Caco-2 (cell line): ENCODE measurements at regions not wholly inside any gene's neighbourhood (a gene's known extent, or its start where the extent isn't known, plus 50 kb on each side); places are given as distances from the start of the nearest gene placed in this dataset.

ENCODE experiments used
- BruUV-seq: library from RNA; stranded (reverse); fragments of 400-500 nt; replicated peaks from 2 replicates; lab custom pipeline; 2021; lab: Mats Ljungman, UMichigan
- CTCF ChIA-PET: fragments of 300-600 bp; sonication (Branson Sonifier 250); formaldehyde crosslinking; loops from one replicate; lab custom pipeline; 2022; ENCODE audit warnings: antibody characterized with exemption; lab: Charles Lee
- POLR2A ChIA-PET: fragments of 300-600 bp; sonication (Branson Sonifier 250); formaldehyde crosslinking; loops from one replicate; lab custom pipeline; 2022; ENCODE audit warnings: antibody characterized with exemption; lab: Charles Lee
- DNase-seq, 2 experiments: peaks; one replicate each; pipeline versions ENCODE4 v3.0.0 to v3.0.0-alpha.2; 2020 to 2022
- H3K27me3 ChIP-seq: replicated peaks from 2 replicates; pipeline ENCODE4 v1.6.0; 2011; ENCODE audit warnings: low read length; ENCODE audit not compliant: control insufficient read depth, insufficient read depth
- H3K36me3 ChIP-seq: 2 replicates; pipeline ENCODE4 v1.5.1; 2011; ENCODE audit warnings: low read length; ENCODE audit not compliant: control insufficient read depth, insufficient read depth
- H3K4me1 ChIP-seq: fragments of 250-450 bp; sonication (Bioruptor Pico); 2 replicates; pipeline ENCODE4 v1.5.1; 2020; ENCODE audit warnings: mild to moderate bottlenecking
- H3K4me3 ChIP-seq: 2 replicates; pipeline ENCODE4 v1.5.1; 2011; ENCODE audit warnings: low read depth, mild to moderate bottlenecking, control low read depth, low read length
- H3K9me3 ChIP-seq: fragments of 250-450 bp; sonication (Bioruptor Pico); 2 replicates; pipeline ENCODE4 v1.5.1; 2020; ENCODE audit warnings: mild to moderate bottlenecking, moderate library complexity
- H3K27ac Mint-ChIP-seq: one replicate; pipeline ENCODE4 v1.8.0; 2022; ENCODE audit warnings: mixed read lengths; ENCODE audit not compliant: unreplicated experiment
- H3K27me3 Mint-ChIP-seq: one replicate; pipeline ENCODE4 v1.8.0; 2022; ENCODE audit warnings: mixed read lengths; ENCODE audit not compliant: insufficient read depth, unreplicated experiment
- H3K36me3 Mint-ChIP-seq: one replicate; pipeline ENCODE4 v1.8.0; 2022; ENCODE audit warnings: mild to moderate bottlenecking, mixed read lengths; ENCODE audit not compliant: insufficient read depth, unreplicated experiment
- H3K4me1 Mint-ChIP-seq: one replicate; pipeline ENCODE4 v1.8.0; 2022; ENCODE audit warnings: low read depth, mixed read lengths; ENCODE audit not compliant: unreplicated experiment
- H3K4me3 Mint-ChIP-seq: one replicate; pipeline ENCODE4 v1.8.0; 2022; ENCODE audit warnings: mild to moderate bottlenecking, moderate library complexity, mixed read lengths; ENCODE audit not compliant: unreplicated experiment
- H3K9me3 Mint-ChIP-seq: one replicate; pipeline ENCODE4 v1.8.0; 2022; ENCODE audit warnings: mixed read lengths; ENCODE audit not compliant: unreplicated experiment
- intact Hi-C: fragments of 100-400 bp; cut with micrococcal nuclease; formaldehyde crosslinking; loops from one replicate; pipeline ENCODE4 v1.10.0; 2022; ENCODE audit not compliant: unreplicated experiment
- TF ChIP-seq, protein P1 (sequence below), 2 experiments: fragments of 200-600 bp in 1 of 2; IDR thresholded peaks; 1 replicate in 1 of 2; 2 replicates in 1 of 2; pipeline versions ENCODE4 v1.5.1 to v1.8.0; 2011 to 2022; ENCODE audit warnings: antibody characterized with exemption in 1 of 2, control low read depth in 1 of 2, inconsistent platforms in 1 of 2, low read depth in 1 of 2, low read length in 1 of 2, mild to moderate bottlenecking in 1 of 2, moderate library complexity in 1 of 2; ENCODE audit not compliant: insufficient read depth in 1 of 2, severe bottlenecking in 1 of 2, unreplicated experiment in 1 of 2

- Histone ChIP-seq H3K9me3 (no peaks in the 10 kb centered on the region), H3K36me3 (no peaks in the 10 kb centered on the region), H3K4me3 (no peak overlapping the region), H3K27me3 (no peaks in the 10 kb centered on the region), H3K4me1 (no peaks in the 10 kb centered on the region)
- peak overlapping the region; percentile 9 for H3K4me3 Mint-ChIP-seq
- peaks cover 6% of the 10 kb centered on the region for H3K4me1 Mint-ChIP-seq
- intact Hi-C loops: loop anchor here (5.0 kb wide), 1 partner anchor 257 kb away; no protein-coding TSS in a partner anchor
- ChIA-PET CTCF (no interaction called here), POLR2A (no interaction called here)
- no peaks in the 10 kb centered on the region for H3K36me3 Mint-ChIP-seq
- H3K27me3 Mint-ChIP-seq: no peaks in the 10 kb centered on the region
- H3K27ac Mint-ChIP-seq: peak overlapping the region; percentile 56
- TF ChIP-seq, protein P1, sequence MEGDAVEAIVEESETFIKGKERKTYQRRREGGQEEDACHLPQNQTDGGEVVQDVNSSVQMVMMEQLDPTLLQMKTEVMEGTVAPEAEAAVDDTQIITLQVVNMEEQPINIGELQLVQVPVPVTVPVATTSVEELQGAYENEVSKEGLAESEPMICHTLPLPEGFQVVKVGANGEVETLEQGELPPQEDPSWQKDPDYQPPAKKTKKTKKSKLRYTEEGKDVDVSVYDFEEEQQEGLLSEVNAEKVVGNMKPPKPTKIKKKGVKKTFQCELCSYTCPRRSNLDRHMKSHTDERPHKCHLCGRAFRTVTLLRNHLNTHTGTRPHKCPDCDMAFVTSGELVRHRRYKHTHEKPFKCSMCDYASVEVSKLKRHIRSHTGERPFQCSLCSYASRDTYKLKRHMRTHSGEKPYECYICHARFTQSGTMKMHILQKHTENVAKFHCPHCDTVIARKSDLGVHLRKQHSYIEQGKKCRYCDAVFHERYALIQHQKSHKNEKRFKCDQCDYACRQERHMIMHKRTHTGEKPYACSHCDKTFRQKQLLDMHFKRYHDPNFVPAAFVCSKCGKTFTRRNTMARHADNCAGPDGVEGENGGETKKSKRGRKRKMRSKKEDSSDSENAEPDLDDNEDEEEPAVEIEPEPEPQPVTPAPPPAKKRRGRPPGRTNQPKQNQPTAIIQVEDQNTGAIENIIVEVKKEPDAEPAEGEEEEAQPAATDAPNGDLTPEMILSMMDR (IDR thresholded peaks at IDR 0.05; ENCODE audit: insufficient read depth in 1 of 2, low read depth in 1 of 2, low read length in 1 of 2, severe bottlenecking in 1 of 2, unreplicated experiment in 1 of 2): no peak
- H3K9me3 Mint-ChIP-seq: no peaks in the 10 kb centered on the region
- DNase-seq: peak; percentile 25 to 43
- no TSS peak for BruUV-seq
These were observed 200.5 kb downstream of the ACKR3 start for GRCh38 chr2:236769981-236770671.

GRCh38 chr2:236772220-236772837 lies 202.7 kb downstream of the ACKR3 start:
- H3K27ac Mint-ChIP-seq: no peak overlapping the region

GRCh38 chr2:236773206-236773605 lies 203.6 kb downstream of the ACKR3 start:
- Histone ChIP-seq H3K4me1 (no peaks in the 10 kb centered on the region), H3K9me3 (no peaks in the 10 kb centered on the region), H3K27me3 (no peaks in the 10 kb centered on the region), H3K4me3 (no peak overlapping the region), H3K36me3 (no peaks in the 10 kb centered on the region)
- BruUV-seq: no TSS peak
- Mint-ChIP-seq H3K4me3 (no peak overlapping the region), H3K36me3 (no peaks in the 10 kb centered on the region), H3K27me3 (no peaks in the 10 kb centered on the region), H3K27ac (no peak overlapping the region), H3K9me3 (no peaks in the 10 kb centered on the region), H3K4me1 (no peaks in the 10 kb centered on the region)
- DNase-seq: no peak
- CTCF ChIA-PET: no interaction called here
- intact Hi-C loops: no loop called here
- POLR2A ChIA-PET: interaction anchor here (0.7 kb wide), 1 partner anchor 18 kb away, joined by 9 read pairs; no protein-coding TSS in a partner anchor
- TF ChIP-seq, protein P1 (IDR thresholded peaks at IDR 0.05; ENCODE audit: insufficient read depth in 1 of 2, low read depth in 1 of 2, low read length in 1 of 2, severe bottlenecking in 1 of 2, unreplicated experiment in 1 of 2): no peak

More at GRCh38 chr2:236772220-236772837, 202.7 kb downstream of the ACKR3 start:
- no TSS peak for BruUV-seq
- Mint-ChIP-seq H3K4me3 (no peak overlapping the region), H3K9me3 (no peaks in the 10 kb centered on the region), H3K36me3 (no peaks in the 10 kb centered on the region), H3K4me1 (no peaks in the 10 kb centered on the region), H3K27me3 (no peaks in the 10 kb centered on the region)
- no peak for DNase-seq
- Histone ChIP-seq H3K4me3 (no peak overlapping the region), H3K4me1 (no peaks in the 10 kb centered on the region), H3K27me3 (no peaks in the 10 kb centered on the region), H3K36me3 (no peaks in the 10 kb centered on the region), H3K9me3 (no peaks in the 10 kb centered on the region)
- CTCF ChIA-PET: no interaction called here
- POLR2A ChIA-PET: no interaction called here
- intact Hi-C loops: no loop called here
- TF ChIP-seq, protein P1 (IDR thresholded peaks at IDR 0.05; ENCODE audit: insufficient read depth in 1 of 2, low read depth in 1 of 2, low read length in 1 of 2, severe bottlenecking in 1 of 2, unreplicated experiment in 1 of 2): no peak
